ENCODE measurements at regions not wholly inside any gene's neighbourhood (a gene's known extent, or its start where the extent isn't known, plus 50 kb on each side); places are given as distances from the start of the nearest gene placed in this dataset.

GRCh38 chr11:112599856-112600533 lies 339.3 kb upstream of the PLET1 start:
- TF ChIP-seq POLR2A (IDR thresholded peaks at IDR 0.05; ENCODE audit: low read depth, low read length): no peak
- TF ChIP-seq POLR2AphosphoS5 (IDR thresholded peaks at IDR 0.05; ENCODE audit: low read depth, low read length): no peak
- no peak for TF ChIP-seq TAF1 (IDR thresholded peaks at IDR 0.05; ENCODE audit: low read depth, low read length)
- TF ChIP-seq PAX5 (IDR thresholded peaks at IDR 0.05; ENCODE audit: insufficient read depth, low read length, severe bottlenecking): no peak
- no peak for TF ChIP-seq POU2F2 (IDR thresholded peaks at IDR 0.05; ENCODE audit: low read depth, low read length)
- TF ChIP-seq SPI1 (IDR thresholded peaks at IDR 0.05; ENCODE audit: low read depth, low read length): no peak

All from GM12891 (cell line).